ENCODE measurements at regions not wholly inside any gene's neighbourhood (a gene's known extent, or its start where the extent isn't known, plus 50 kb on each side); places are given as distances from the start of the nearest gene placed in this dataset.

DNA sequence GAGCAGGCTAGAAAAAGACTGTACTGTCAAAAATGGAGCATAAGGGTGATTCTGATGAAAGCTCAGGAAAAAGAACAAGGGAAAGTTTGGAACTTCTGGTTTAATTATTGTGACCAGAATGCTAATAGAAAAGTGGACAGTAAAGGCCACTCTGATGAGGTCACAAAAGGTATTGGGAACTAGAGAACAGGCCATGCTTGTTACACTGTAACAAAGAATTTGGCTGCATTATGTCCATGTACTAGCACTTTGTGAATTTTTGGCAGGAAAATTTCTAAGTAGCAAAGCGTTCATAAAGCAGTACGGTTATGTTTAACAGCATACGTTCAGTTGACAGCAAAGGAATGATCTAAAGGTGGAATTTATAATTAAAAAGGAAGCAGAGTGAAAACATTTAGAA, 418.6 kb downstream of the TRIB2 start:
- no peak for TF ChIP-seq CTCF (IDR thresholded peaks at IDR 0.05; ENCODE audit: low read depth, low read length)
- no peaks in the 10 kb centered on the region for H3K4me1 ChIP-seq (ENCODE audit: low read depth)
- H3K4me3 ChIP-seq: no peak overlapping the region
- H3K9me3 ChIP-seq (ENCODE audit: low read depth): no peaks in the 10 kb centered on the region
- H3K36me3 ChIP-seq: no peaks in the 10 kb centered on the region
- no peak for DNase-seq (ENCODE audit: low read depth in 1 of 2, low spot score in 1 of 2)
- no peak overlapping the region for H3K27ac ChIP-seq
- H3K27me3 ChIP-seq: no peaks in the 10 kb centered on the region

- Histone ChIP-seq H3K36me3 (no peaks in the 10 kb centered on the region), H3K4me3 (no peak overlapping the region), H3K27me3 (no peaks in the 10 kb centered on the region), H3K9me3 (ENCODE audit: low read depth) (no peaks in the 10 kb centered on the region), H3K27ac (no peak overlapping the region), H3K4me1 (ENCODE audit: low read depth) (no peaks in the 10 kb centered on the region)
- DNase-seq (ENCODE audit: low read depth in 1 of 2, low spot score in 1 of 2): no peak
- TF ChIP-seq CTCF (IDR thresholded peaks at IDR 0.05; ENCODE audit: low read depth, low read length): no peak
Measured at GRCh38 chr2:13135856-13136255, 419.1 kb downstream of the TRIB2 start.

DNA sequence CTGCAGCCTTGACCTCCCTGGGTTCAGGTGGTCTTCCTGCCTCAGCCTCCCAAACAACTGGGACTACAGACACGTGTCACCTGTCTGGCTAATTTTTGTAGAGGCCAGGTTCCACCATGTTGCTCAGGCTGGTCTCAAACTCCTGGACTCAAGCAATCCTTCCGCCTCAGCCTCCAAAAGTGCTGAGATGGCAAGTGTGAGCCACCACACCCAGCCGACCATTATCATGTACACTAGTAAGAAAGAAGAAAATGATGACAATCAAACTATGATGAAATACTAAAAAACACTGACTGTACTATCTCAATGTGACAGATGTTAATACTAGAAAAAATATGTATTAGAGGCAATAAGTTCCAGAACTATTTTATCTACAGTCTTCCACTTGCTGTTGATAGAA, 420.9 kb downstream of the TRIB2 start:
- H3K4me3 ChIP-seq: no peak overlapping the region
- DNase-seq (ENCODE audit: low read depth in 1 of 2, low spot score in 1 of 2): no peak
- no peak for TF ChIP-seq CTCF (IDR thresholded peaks at IDR 0.05; ENCODE audit: low read depth, low read length)
- no peaks in the 10 kb centered on the region for H3K36me3 ChIP-seq
- no peaks in the 10 kb centered on the region for H3K4me1 ChIP-seq (ENCODE audit: low read depth)
- no peaks in the 10 kb centered on the region for H3K9me3 ChIP-seq (ENCODE audit: low read depth)
- H3K27ac ChIP-seq: no peak overlapping the region
- no peaks in the 10 kb centered on the region for H3K27me3 ChIP-seq

DNA sequence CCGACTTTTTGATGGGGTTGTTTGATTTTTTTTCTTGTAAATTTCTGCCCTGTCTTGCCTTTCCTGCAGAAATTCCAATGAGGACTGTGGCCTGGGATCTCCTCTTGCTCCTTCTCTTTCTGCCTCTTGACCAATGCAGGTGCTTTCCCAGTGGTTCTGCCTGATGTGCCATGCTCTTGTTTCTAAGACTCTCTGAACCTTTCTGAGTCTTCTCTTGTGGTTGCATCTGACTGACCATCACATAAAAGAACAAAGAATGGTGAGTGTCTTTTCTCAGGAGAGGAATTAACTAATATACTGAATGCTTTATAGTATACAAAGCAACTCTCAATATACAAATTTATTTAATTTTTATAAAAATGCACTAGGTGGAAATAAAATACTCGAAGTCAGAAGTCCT, 424.6 kb downstream of the TRIB2 start:
- H3K9me3 ChIP-seq (ENCODE audit: low read depth): no peaks in the 10 kb centered on the region
- no peak for DNase-seq (ENCODE audit: low read depth in 1 of 2, low spot score in 1 of 2)
- no peak overlapping the region for H3K4me3 ChIP-seq
- no peak overlapping the region for H3K27ac ChIP-seq
- no peaks in the 10 kb centered on the region for H3K27me3 ChIP-seq
- no peaks in the 10 kb centered on the region for H3K36me3 ChIP-seq
- no peaks in the 10 kb centered on the region for H3K4me1 ChIP-seq (ENCODE audit: low read depth)
- no peak for TF ChIP-seq CTCF (IDR thresholded peaks at IDR 0.05; ENCODE audit: low read depth, low read length)

- no peak overlapping the region for H3K27ac ChIP-seq
- no peak for TF ChIP-seq CTCF (IDR thresholded peaks at IDR 0.05; ENCODE audit: low read depth, low read length)
- no peaks in the 10 kb centered on the region for H3K4me1 ChIP-seq (ENCODE audit: low read depth)
- DNase-seq (ENCODE audit: low read depth in 1 of 2, low spot score in 1 of 2): no peak
- H3K4me3 ChIP-seq: no peak overlapping the region
- H3K9me3 ChIP-seq (ENCODE audit: low read depth): no peaks in the 10 kb centered on the region
- no peaks in the 10 kb centered on the region for H3K27me3 ChIP-seq
- H3K36me3 ChIP-seq: no peaks in the 10 kb centered on the region
Measured at GRCh38 chr2:13143451-13143850, 426.7 kb downstream of the TRIB2 start.

DNA sequence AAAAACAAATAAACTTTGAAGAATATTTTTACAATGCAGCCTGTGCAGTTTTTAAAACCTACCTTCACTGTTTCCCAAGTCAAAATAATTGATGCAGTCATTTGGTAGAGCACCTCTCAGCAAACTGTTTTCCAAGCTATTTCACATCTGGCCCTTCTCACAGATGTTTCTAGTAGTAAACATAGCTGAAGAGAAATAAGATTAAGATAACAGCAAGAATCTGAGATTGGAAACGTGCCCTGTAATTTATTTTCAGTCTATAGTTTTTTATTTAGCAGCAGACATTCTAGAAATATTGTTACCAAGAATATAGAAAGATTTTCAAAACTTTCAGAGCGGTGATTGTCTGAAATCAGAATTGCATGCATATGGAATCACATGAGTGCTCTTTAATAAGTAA, 440.2 kb downstream of the TRIB2 start:
- Histone ChIP-seq H3K4me1 (ENCODE audit: low read depth) (no peaks in the 10 kb centered on the region), H3K27ac (no peak overlapping the region), H3K4me3 (no peak overlapping the region), H3K9me3 (ENCODE audit: low read depth) (no peaks in the 10 kb centered on the region), H3K27me3 (no peaks in the 10 kb centered on the region), H3K36me3 (no peaks in the 10 kb centered on the region)
- DNase-seq (ENCODE audit: low read depth in 1 of 2, low spot score in 1 of 2): no peak
- TF ChIP-seq CTCF (IDR thresholded peaks at IDR 0.05; ENCODE audit: low read depth, low read length): no peak

Data from cardiac muscle cell (in vitro differentiated cells and primary cell).